NCI-H187 (cell line): ENCODE measurements at regions not wholly inside any gene's neighbourhood (a gene's known extent, or its start where the extent isn't known, plus 50 kb on each side); places are given as distances from the start of the nearest gene placed in this dataset.
"Not testable (repeated sequence)": the region's sequence is repeated elsewhere in the genome, so short reads cannot be mapped to it uniquely, and the experiment has no call there.

Source experiments
- DNase-seq, 2 experiments: peaks; one replicate each; lab custom pipeline; 2025; lab: John Stamatoyannopoulos, UW

- DNase-seq: no peak
Measured at GRCh38 chr14:53857625-53858344, 98.8 kb downstream of the BMP4 start.

DNA sequence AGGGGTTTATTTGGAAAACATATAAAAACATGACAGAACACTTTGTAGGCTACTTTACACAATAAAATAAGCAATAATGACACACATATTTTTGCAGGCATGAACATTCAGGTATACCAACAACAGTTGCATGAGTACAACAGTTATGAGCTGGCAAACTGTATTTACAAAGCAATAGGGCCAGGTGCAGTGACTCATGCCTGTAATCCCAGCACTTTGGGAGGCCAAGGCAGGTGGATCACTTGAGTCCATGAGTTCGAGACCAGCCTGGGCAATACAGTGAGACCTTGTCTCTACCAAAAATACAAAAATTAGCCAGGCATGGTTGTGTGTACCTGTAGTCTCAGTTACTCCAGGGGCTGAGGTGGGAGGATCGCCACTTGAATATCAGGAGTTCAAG, 101.1 kb downstream of the BMP4 start:
- no peak for DNase-seq

DNA sequence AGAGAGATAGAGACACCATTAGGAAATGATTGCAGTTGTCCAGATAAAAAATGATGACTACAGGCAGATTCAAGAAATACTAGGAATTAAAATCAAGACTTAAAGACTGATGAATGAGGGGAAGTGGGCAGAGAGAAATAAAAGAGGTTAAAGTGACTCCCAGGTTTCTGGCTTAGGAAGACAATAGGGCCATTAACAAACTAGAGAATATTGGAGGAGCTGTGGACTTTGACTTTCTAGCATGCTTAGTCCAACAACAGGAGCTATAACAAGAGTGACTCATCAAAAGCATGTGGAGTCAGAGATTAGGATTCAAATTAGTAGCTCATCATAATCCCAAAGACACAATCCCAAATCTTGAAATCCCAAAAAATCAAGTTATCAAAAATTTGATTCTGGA, 101.5 kb downstream of the BMP4 start:
- DNase-seq: no peak

- DNase-seq: no peak
Measured at GRCh38 chr14:53851394-53852090, 105.1 kb downstream of the BMP4 start.

- no peak for DNase-seq
Measured at GRCh38 chr14:53850714-53851296, 105.8 kb downstream of the BMP4 start.

DNA sequence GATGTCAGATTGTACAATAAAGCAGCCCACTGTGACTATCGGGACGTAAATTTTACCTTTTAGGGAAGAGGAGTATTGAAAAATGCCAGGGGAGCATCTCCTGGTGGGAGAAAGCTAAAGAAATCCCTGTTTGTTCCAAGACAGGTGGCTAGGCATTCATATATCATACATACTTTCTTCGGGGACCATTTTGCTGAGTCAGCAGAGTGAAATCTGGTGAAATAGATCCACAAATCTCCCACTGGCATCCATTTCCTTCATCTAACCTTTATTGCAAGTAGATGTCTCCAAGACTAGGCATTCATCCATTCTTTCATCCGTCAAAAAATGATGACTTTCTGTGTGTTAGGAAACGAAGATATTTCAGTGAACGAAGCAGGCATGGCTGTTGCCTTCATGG, 107.1 kb downstream of the BMP4 start:
- DNase-seq: no peak

DNA sequence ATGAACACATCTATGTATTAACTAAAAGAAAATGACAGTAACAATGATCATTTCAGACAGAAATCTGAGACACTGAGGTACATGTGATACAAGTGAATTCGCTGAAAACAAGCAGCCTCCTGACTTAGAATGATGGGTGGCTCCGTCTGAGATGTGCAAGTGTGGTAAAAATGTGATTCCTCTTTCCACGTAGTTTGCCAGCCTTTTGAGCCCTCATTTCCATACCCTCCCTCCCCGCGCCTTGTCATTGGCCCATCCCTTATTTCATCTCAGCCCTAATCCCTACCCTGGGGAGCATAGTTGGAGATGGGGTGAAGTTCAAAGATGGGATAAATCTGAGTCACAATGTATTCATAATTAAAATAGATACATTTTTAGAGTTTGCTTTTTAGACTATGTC, 107.8 kb downstream of the BMP4 start:
- no peak for DNase-seq

DNA sequence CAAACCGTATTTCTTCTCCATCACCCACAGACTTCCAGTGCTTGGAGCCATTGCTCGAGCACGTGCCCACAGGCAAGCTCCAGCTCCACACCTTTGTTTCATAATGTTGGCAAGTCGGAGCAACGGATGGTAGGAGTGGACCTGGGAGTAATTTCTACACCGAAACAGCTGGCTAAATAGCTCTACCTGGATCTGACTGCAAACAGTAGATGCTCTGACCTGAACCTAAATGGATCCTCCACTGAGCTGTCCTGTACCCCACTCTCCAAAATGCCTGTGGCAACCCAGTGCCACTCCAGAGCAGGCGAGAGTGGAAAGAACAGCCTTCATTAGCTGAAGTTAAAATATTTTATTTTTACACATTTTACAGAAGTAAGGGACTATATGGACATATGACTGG, 108.7 kb downstream of the BMP4 start:
- DNase-seq: no peak

- no peak for DNase-seq
Measured at GRCh38 chr14:53847057-53847456, 109.6 kb downstream of the BMP4 start.

GRCh38 chr14:53845813-53846693, 110.6 kb downstream of the BMP4 start:
- DNase-seq: no peak

GRCh38 chr14:53842938-53843337, 113.7 kb downstream of the BMP4 start:
- no peak for DNase-seq

- no peak for DNase-seq
Measured at GRCh38 chr14:53841109-53842099, 115.2 kb downstream of the BMP4 start.

GRCh38 chr14:53840444-53840843, 116.2 kb downstream of the BMP4 start:
- no peak for DNase-seq

GRCh38 chr14:53838374-53838773, 118.3 kb downstream of the BMP4 start:
- no peak for DNase-seq

DNA sequence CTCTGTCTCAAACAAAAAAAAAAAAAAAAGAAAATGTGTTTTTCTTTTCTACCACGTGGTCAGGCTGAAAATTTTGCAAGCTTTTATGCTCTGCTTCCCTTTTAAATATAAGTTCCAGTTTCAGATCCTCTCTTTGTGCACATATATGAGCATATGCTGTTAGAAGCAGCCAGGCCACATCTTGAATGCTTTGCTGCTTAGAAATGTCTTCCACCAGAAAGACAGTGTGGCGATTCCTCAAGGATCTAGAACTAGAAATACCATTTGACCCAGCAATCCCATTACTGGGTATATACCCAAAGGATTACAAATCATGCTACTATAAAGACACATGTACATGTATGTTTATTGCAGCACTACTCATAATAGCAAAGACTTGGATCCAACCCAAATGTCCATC, 119.0 kb downstream of the BMP4 start:
- DNase-seq: not testable (repeated sequence)

- DNase-seq: no peak
Measured at GRCh38 chr14:53836551-53836950, 120.1 kb downstream of the BMP4 start.

GRCh38 chr14:53828820-53829219, 127.8 kb downstream of the BMP4 start:
- no peak for DNase-seq

DNA sequence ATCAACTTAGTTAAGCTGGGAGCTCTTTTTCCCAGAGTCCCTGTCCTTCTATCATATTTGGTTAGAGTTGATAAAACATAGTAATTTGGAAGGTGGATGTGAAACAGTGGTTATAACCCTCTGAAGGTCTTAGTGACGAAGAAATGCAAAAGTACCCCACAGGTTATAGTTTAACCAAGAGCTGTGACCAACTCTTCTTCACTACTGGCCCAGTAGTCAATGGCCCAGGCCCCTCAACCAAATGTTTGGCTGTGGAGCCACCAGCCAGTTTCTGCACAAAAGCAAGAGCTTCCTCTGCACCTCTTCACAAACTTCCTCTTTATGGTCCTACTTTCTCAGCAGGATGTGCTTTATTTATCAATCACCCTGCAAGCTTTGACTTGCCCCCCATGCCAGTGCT, 132.6 kb downstream of the BMP4 start:
- no peak for DNase-seq

- DNase-seq: no peak
Measured at GRCh38 chr14:53814392-53814791, 142.2 kb downstream of the BMP4 start.

- DNase-seq: no peak
Measured at GRCh38 chr14:53810221-53810620, 146.4 kb downstream of the BMP4 start.

GRCh38 chr14:53808042-53808441, 148.6 kb downstream of the BMP4 start:
- no peak for DNase-seq
